WTC11 (cell line): ENCODE measurements at regions not wholly inside any gene's neighbourhood (a gene's known extent, or its start where the extent isn't known, plus 50 kb on each side); places are given as distances from the start of the nearest gene placed in this dataset.

Experiments used
- ATAC-seq: fragments of 200-7000 bp; cut with Tn5 transposase; 2 replicates; pipeline ENCODE4 v1.10.0; 2021; ENCODE audit warnings: mild to moderate bottlenecking, moderate library complexity
- CTCF ChIA-PET: fragments of 300-600 bp; sonication (Branson Sonifier 250); formaldehyde crosslinking; loops from one replicate; lab custom pipeline; 2021; ENCODE audit warnings: antibody characterized with exemption; lab: Charles Lee
- POLR2A ChIA-PET: fragments of 350-600 bp; sonication (Branson Sonifier 250); formaldehyde crosslinking; loops from one replicate; lab custom pipeline; 2021; ENCODE audit warnings: antibody characterized with exemption; lab: Charles Lee
- DNase-seq: peaks from one replicate; pipeline ENCODE4 v3.0.0; 2021; ENCODE audit warnings: low spot score
- H3K27ac Mint-ChIP-seq: 2 replicates; pipeline ENCODE4 v1.8.0; 2021; ENCODE audit warnings: mixed read lengths
- H3K27me3 Mint-ChIP-seq: 2 replicates; pipeline ENCODE4 v1.8.0; 2021; ENCODE audit warnings: low read depth, mild to moderate bottlenecking, moderate library complexity, mixed read lengths
- H3K36me3 Mint-ChIP-seq: 2 replicates; pipeline ENCODE4 v1.8.0; 2021; ENCODE audit warnings: mixed read lengths
- H3K4me1 Mint-ChIP-seq: 2 replicates; pipeline ENCODE4 v1.8.0; 2022; ENCODE audit warnings: mixed read lengths
- H3K4me3 Mint-ChIP-seq: 2 replicates; pipeline ENCODE4 v1.8.0; 2021; ENCODE audit warnings: mild to moderate bottlenecking, moderate library complexity, mixed read lengths
- H3K9me3 Mint-ChIP-seq: 2 replicates; pipeline ENCODE4 v1.8.0; 2021; ENCODE audit warnings: mixed read lengths
- CBFB ChIP-seq: sonication (generic); formaldehyde crosslinking; IDR thresholded peaks from 2 replicates; pipeline ENCODE4 v1.8.1; 2022; ENCODE audit warnings: mild to moderate bottlenecking, low read depth, missing genetic modification reagents
- CDX4 ChIP-seq: fragments of 250-450 bp; sonication (Bioruptor Pico); IDR thresholded peaks from 2 replicates; pipeline ENCODE4 v1.9.0; 2021; ENCODE audit warnings: moderate library complexity, mild to moderate bottlenecking, inconsistent platforms, borderline replicate concordance
- E2F1 ChIP-seq: sonication (generic); formaldehyde crosslinking; IDR thresholded peaks from 2 replicates; pipeline ENCODE4 v1.8.0; 2022; ENCODE audit warnings: mild to moderate bottlenecking, missing genetic modification reagents
- MYBL2 ChIP-seq: sonication (generic); formaldehyde crosslinking; IDR thresholded peaks from 2 replicates; pipeline ENCODE4 v1.8.1; 2023; ENCODE audit warnings: mild to moderate bottlenecking, moderate library complexity, missing genetic modification reagents
- NFATC4 ChIP-seq: fragments of 250-450 bp; sonication (Bioruptor Pico); IDR thresholded peaks from 2 replicates; pipeline ENCODE4 v1.9.0; 2021; ENCODE audit warnings: mild to moderate bottlenecking
- PRDM15 ChIP-seq: sonication (generic); formaldehyde crosslinking; IDR thresholded peaks from 2 replicates; pipeline ENCODE4 v1.8.0; 2022; ENCODE audit warnings: missing genetic modification reagents
- PRRX2 ChIP-seq: fragments of 250-450 bp; sonication (Bioruptor Pico); IDR thresholded peaks from 2 replicates; pipeline ENCODE4 v1.8.0; 2021; ENCODE audit warnings: mild to moderate bottlenecking
- SMAD4 ChIP-seq: sonication (generic); formaldehyde crosslinking; IDR thresholded peaks from 2 replicates; pipeline ENCODE4 v1.8.0; 2022; ENCODE audit warnings: mild to moderate bottlenecking, missing genetic modification reagents
- USF1 ChIP-seq: sonication (generic); formaldehyde crosslinking; IDR thresholded peaks from 2 replicates; pipeline ENCODE4 v1.8.0; 2022; ENCODE audit warnings: mild to moderate bottlenecking, missing genetic modification reagents
- ZNF263 ChIP-seq: sonication (generic); formaldehyde crosslinking; IDR thresholded peaks from 2 replicates; pipeline ENCODE4 v1.8.1; 2022; ENCODE audit warnings: low read depth, mild to moderate bottlenecking, moderate library complexity, missing genetic modification reagents
- ZNF317 ChIP-seq: sonication (generic); formaldehyde crosslinking; IDR thresholded peaks from 2 replicates; pipeline ENCODE4 v1.8.1; 2023; ENCODE audit warnings: low read depth, mild to moderate bottlenecking, moderate library complexity, missing genetic modification reagents, borderline replicate concordance
- ZNF416 ChIP-seq: fragments of 250-450 bp; sonication (Bioruptor Pico); IDR thresholded peaks from 2 replicates; pipeline ENCODE4 v1.9.0; 2021; ENCODE audit warnings: mild to moderate bottlenecking, inconsistent platforms
- TF ChIP-seq, protein P1 (sequence below): sonication (generic); formaldehyde crosslinking; conservative IDR thresholded peaks from 2 replicates; pipeline ENCODE4 v1.8.1; 2023; ENCODE audit warnings: mild to moderate bottlenecking, low read depth, missing genetic modification reagents, moderate library complexity
- TF ChIP-seq, protein P2 (sequence below): sonication (generic); formaldehyde crosslinking; IDR thresholded peaks from 2 replicates; pipeline ENCODE4 v1.8.1; 2023; ENCODE audit warnings: mild to moderate bottlenecking, missing genetic modification reagents, moderate library complexity
- TF ChIP-seq, protein P3 (sequence below): sonication (generic); formaldehyde crosslinking; IDR thresholded peaks from 2 replicates; pipeline ENCODE4 v1.8.1; 2023; ENCODE audit warnings: mild to moderate bottlenecking, missing genetic modification reagents
- TF ChIP-seq, protein P4 (sequence below): fragments of 250-450 bp; sonication (Bioruptor Pico); IDR thresholded peaks from 2 replicates; pipeline ENCODE4 v2.1.2; 2022; ENCODE audit warnings: mild to moderate bottlenecking, moderate library complexity
- TF ChIP-seq, protein P5 (sequence below): sonication (generic); formaldehyde crosslinking; IDR thresholded peaks from 2 replicates; pipeline ENCODE4 v1.8.1; 2022; ENCODE audit warnings: mild to moderate bottlenecking, moderate library complexity, missing genetic modification reagents

GRCh38 chr4:66225539-66225938, 555.2 kb upstream of the EPHA5 start (continued):
- TF ChIP-seq, protein P1, sequence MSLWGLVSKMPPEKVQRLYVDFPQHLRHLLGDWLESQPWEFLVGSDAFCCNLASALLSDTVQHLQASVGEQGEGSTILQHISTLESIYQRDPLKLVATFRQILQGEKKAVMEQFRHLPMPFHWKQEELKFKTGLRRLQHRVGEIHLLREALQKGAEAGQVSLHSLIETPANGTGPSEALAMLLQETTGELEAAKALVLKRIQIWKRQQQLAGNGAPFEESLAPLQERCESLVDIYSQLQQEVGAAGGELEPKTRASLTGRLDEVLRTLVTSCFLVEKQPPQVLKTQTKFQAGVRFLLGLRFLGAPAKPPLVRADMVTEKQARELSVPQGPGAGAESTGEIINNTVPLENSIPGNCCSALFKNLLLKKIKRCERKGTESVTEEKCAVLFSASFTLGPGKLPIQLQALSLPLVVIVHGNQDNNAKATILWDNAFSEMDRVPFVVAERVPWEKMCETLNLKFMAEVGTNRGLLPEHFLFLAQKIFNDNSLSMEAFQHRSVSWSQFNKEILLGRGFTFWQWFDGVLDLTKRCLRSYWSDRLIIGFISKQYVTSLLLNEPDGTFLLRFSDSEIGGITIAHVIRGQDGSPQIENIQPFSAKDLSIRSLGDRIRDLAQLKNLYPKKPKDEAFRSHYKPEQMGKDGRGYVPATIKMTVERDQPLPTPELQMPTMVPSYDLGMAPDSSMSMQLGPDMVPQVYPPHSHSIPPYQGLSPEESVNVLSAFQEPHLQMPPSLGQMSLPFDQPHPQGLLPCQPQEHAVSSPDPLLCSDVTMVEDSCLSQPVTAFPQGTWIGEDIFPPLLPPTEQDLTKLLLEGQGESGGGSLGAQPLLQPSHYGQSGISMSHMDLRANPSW (CRISPR knock-in tag): no peak
- TF ChIP-seq MYBL2 (no peak), CDX4 (CRISPR knock-in tag) (no peak), PRRX2 (CRISPR knock-in tag) (no peak)

DNA sequence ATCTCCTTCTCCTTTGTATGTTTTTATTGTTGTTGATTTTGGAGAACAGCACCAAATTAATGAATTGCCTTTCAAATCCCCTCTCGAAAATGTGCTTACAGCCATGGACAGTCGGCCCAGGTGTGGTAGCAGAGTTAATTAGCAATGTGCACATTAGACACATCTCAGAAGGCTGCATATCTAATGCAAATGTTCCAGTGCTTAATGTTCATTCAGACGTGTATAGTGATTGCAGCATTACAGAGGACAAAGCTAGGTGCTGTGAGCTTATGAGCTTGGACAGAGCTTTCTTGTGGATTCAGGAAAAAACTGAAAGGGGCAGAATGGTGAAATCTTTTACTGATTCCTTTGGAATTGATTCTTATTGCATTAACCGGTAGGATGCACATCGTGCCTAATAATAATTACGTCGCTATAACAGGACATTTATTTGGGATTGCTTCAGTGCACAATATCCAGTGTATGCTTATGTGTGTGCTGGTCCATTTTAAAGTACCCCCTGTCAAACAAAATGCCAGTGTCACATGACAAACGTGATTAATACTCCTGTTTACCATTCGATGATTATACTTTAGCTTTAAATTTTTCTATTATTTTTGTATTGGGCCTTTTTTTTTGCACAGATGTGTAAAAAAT, 552.9 kb upstream of the EPHA5 start:
- Mint-ChIP-seq H3K27me3 (no peaks in the 10 kb centered on the region), H3K4me1 (no peaks in the 10 kb centered on the region), H3K9me3 (no peaks in the 10 kb centered on the region), H3K27ac (no peak overlapping the region), H3K4me3 (no peak overlapping the region), H3K36me3 (no peaks in the 10 kb centered on the region)
- ChIA-PET CTCF (no interaction called here), POLR2A (no interaction called here)
- ATAC-seq (no peak), DNase-seq (no peak)
- TF ChIP-seq SMAD4 (CRISPR knock-in tag) (no peak), E2F1 (CRISPR knock-in tag) (no peak), PRDM15 (CRISPR knock-in tag) (no peak), CBFB (no peak), ZNF416 (CRISPR knock-in tag) (no peak), ZNF263 (CRISPR knock-in tag) (no peak)
- TF ChIP-seq, protein P2, sequence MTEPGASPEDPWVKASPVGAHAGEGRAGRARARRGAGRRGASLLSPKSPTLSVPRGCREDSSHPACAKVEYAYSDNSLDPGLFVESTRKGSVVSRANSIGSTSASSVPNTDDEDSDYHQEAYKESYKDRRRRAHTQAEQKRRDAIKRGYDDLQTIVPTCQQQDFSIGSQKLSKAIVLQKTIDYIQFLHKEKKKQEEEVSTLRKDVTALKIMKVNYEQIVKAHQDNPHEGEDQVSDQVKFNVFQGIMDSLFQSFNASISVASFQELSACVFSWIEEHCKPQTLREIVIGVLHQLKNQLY (CRISPR knock-in tag): no peak
- TF ChIP-seq, protein P3, sequence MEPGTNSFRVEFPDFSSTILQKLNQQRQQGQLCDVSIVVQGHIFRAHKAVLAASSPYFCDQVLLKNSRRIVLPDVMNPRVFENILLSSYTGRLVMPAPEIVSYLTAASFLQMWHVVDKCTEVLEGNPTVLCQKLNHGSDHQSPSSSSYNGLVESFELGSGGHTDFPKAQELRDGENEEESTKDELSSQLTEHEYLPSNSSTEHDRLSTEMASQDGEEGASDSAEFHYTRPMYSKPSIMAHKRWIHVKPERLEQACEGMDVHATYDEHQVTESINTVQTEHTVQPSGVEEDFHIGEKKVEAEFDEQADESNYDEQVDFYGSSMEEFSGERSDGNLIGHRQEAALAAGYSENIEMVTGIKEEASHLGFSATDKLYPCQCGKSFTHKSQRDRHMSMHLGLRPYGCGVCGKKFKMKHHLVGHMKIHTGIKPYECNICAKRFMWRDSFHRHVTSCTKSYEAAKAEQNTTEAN (CRISPR knock-in tag): no peak

DNA sequence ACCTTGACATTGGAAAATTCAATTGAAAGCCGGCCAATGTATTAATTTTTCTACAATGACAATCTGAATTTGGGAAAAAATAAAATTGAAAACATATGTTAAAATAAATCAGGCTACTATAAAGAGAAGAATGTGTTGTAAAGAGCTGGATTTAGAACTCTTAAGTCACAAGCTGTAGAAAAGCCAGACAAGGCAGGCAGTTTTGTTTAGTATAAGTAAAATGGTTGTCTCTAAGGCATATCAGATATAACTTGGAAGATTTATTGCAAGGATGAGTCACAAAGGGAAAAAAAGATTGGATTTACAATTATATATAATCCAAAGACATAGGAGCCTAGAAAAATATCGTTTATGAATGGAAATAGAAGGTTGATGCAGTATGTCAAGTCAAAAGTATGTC, 549.1 kb upstream of the EPHA5 start:
- Mint-ChIP-seq H3K27ac (no peak overlapping the region), H3K4me3 (no peak overlapping the region), H3K4me1 (no peaks in the 10 kb centered on the region)
- CTCF ChIA-PET: no interaction called here
- no peak for TF ChIP-seq SMAD4 (CRISPR knock-in tag)
- TF ChIP-seq, protein P4, sequence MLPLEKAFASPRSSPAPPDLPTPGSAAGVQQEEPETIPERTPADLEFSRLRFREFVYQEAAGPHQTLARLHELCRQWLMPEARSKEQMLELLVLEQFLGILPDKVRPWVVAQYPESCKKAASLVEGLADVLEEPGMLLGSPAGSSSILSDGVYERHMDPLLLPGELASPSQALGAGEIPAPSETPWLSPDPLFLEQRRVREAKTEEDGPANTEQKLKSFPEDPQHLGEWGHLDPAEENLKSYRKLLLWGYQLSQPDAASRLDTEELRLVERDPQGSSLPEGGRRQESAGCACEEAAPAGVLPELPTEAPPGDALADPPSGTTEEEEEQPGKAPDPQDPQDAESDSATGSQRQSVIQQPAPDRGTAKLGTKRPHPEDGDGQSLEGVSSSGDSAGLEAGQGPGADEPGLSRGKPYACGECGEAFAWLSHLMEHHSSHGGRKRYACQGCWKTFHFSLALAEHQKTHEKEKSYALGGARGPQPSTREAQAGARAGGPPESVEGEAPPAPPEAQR: no peak
- TF ChIP-seq ZNF317 (CRISPR knock-in tag): no peak
- no peak for TF ChIP-seq USF1 (CRISPR knock-in tag)
- TF ChIP-seq, protein P5, sequence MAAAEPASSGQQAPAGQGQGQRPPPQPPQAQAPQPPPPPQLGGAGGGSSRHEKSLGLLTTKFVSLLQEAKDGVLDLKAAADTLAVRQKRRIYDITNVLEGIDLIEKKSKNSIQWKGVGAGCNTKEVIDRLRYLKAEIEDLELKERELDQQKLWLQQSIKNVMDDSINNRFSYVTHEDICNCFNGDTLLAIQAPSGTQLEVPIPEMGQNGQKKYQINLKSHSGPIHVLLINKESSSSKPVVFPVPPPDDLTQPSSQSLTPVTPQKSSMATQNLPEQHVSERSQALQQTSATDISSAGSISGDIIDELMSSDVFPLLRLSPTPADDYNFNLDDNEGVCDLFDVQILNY (CRISPR knock-in tag): no peak
- TF ChIP-seq NFATC4 (CRISPR knock-in tag): no peak
- TF ChIP-seq, all 79 proteins: peak for 0
- ATAC-seq (no peak), DNase-seq (no peak)
- H3K36me3 Mint-ChIP-seq: no peaks in the 10 kb centered on the region
- POLR2A ChIA-PET: no interaction called here
- H3K27me3 Mint-ChIP-seq: no peaks in the 10 kb centered on the region
- no peaks in the 10 kb centered on the region for H3K9me3 Mint-ChIP-seq
